NCI-H1417 treated with DMSO at 0.1 percent for 48 hours (cell line): ENCODE measurements at regions not wholly inside any gene's neighbourhood (a gene's known extent, or its start where the extent isn't known, plus 50 kb on each side); places are given as distances from the start of the nearest gene placed in this dataset.

Source experiments
- DNase-seq: peaks from one replicate; lab custom pipeline; 2025; lab: John Stamatoyannopoulos, UW

GRCh38 chr14:66070542-66071319 lies 415.4 kb upstream of the CCDC196 start:
- no peak for DNase-seq

- DNase-seq = no peak
These were observed 413.7 kb upstream of the CCDC196 start for GRCh38 chr14:66072190-66073084.

- no peak for DNase-seq
These were observed 411.6 kb upstream of the CCDC196 start for GRCh38 chr14:66074537-66074936.

GRCh38 chr14:66076176-66076575 lies 410.0 kb upstream of the CCDC196 start:
- no peak for DNase-seq

GRCh38 chr14:66078006-66078405 lies 408.2 kb upstream of the CCDC196 start:
- no peak for DNase-seq

- DNase-seq = no peak
These were observed 404.4 kb upstream of the CCDC196 start for GRCh38 chr14:66081594-66082376.

- DNase-seq = no peak
These were observed 400.9 kb upstream of the CCDC196 start for GRCh38 chr14:66085224-66085623.

- DNase-seq = no peak
These were observed 400.5 kb upstream of the CCDC196 start for GRCh38 chr14:66085665-66086064.

GRCh38 chr14:66087231-66087630 lies 398.9 kb upstream of the CCDC196 start:
- no peak for DNase-seq

- no peak for DNase-seq
These were observed 397.5 kb upstream of the CCDC196 start for GRCh38 chr14:66088656-66089055.

- no peak for DNase-seq
These were observed 394.0 kb upstream of the CCDC196 start for GRCh38 chr14:66092206-66092605.

- DNase-seq = no peak
These were observed 393.4 kb upstream of the CCDC196 start for GRCh38 chr14:66092748-66093147.

GRCh38 chr14:66094001-66094727 lies 392.0 kb upstream of the CCDC196 start:
- no peak for DNase-seq

- DNase-seq = no peak
These were observed 386.7 kb upstream of the CCDC196 start for GRCh38 chr14:66099451-66099850.

GRCh38 chr14:66099931-66100330 lies 386.2 kb upstream of the CCDC196 start:
- no peak for DNase-seq

- DNase-seq = no peak
These were observed 384.5 kb upstream of the CCDC196 start for GRCh38 chr14:66101662-66102061.

- no peak for DNase-seq
These were observed 381.7 kb upstream of the CCDC196 start for GRCh38 chr14:66104486-66104885.

- no peak for DNase-seq
These were observed 380.4 kb upstream of the CCDC196 start for GRCh38 chr14:66105815-66106214.

GRCh38 chr14:66109426-66109825 lies 376.7 kb upstream of the CCDC196 start:
- no peak for DNase-seq

- DNase-seq = no peak
These were observed 374.3 kb upstream of the CCDC196 start for GRCh38 chr14:66111891-66112290.

- no peak for DNase-seq
These were observed 372.1 kb upstream of the CCDC196 start for GRCh38 chr14:66114071-66114470.
